Right renal pelvis (tissue), 4 donors: ENCODE measurements at regions not wholly inside any gene's neighbourhood (a gene's known extent, or its start where the extent isn't known, plus 50 kb on each side); places are given as distances from the start of the nearest gene placed in this dataset.

Source experiments
- DNase-seq, 4 donors: peaks; one replicate each; pipeline ENCODE4 v3.0.0-alpha.2; 2013; ENCODE audit warnings: low read depth in 4 of 4, low spot score in 3 of 4, missing footprints in 1 of 4

DNA sequence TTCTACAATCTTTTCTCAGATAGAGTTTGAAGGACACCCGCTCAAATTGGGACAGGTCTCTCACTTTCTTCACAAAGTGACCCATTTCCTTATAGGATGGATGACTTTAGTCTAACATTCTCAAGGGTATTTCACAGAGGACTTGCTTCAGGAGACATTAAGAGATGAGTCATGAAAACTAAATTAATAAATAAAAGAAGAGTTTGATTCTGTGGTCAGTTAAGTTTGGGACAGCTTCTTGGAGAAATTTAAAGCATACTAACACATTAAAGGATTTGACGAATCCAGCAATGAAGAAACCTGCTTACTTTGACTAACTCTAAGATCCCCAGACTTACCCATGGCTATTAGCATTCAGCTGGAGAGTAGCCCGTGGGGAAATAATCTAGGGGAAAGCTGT, 95.6 kb upstream of the RAB3GAP2 start:
- DNase-seq = no peak

DNA sequence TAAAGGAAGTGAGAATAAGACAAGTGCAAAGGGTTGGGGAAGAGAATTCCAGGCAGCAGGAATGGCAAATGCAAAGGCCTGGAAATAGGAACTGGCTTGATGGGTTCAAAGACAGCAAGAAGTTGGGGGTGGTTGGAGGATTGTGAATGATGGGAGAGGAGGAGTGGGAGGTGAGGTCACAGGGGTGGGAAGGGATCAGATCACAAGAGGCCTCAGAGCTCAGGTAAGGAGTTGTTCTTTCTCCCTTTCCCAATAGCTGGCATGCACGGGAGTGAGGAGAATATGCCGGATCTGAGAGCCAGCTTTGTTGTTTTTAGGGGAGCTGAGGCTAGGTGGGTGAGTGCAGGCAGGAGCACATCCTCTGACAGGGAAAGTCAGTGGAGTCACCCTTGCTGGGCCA, 94.0 kb upstream of the RAB3GAP2 start:
- no peak for DNase-seq

DNA sequence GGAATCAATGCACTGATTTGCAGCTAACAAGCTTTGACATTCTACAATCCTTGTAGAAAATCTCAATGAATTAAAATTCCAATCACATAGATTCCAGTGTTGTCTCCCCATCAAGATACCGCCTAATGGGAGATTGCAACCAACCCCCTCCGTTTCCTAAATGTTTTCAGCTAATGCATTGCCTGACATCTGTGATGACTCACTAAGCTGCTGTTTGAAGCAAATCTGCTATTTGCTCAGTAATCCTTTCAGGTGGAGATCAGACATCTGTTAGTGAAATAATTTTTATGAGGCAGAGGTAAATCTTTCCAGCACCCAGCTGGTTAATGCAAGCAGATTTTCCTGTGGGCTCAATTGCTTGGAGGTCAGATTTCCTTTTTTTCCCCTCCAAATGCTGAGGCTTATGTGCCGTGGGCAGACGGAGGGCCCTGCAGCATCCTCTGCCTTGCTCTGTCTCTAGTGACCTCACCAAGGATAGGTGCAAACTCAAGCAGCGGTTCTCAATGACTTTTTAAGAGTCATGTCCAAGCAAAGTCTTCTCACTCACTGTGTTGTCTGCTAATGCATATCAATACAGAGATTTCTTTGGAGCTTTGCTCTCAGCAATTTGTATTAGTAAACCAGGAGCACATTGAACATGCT, 91.1 kb upstream of the RAB3GAP2 start:
- DNase-seq = no peak

DNA sequence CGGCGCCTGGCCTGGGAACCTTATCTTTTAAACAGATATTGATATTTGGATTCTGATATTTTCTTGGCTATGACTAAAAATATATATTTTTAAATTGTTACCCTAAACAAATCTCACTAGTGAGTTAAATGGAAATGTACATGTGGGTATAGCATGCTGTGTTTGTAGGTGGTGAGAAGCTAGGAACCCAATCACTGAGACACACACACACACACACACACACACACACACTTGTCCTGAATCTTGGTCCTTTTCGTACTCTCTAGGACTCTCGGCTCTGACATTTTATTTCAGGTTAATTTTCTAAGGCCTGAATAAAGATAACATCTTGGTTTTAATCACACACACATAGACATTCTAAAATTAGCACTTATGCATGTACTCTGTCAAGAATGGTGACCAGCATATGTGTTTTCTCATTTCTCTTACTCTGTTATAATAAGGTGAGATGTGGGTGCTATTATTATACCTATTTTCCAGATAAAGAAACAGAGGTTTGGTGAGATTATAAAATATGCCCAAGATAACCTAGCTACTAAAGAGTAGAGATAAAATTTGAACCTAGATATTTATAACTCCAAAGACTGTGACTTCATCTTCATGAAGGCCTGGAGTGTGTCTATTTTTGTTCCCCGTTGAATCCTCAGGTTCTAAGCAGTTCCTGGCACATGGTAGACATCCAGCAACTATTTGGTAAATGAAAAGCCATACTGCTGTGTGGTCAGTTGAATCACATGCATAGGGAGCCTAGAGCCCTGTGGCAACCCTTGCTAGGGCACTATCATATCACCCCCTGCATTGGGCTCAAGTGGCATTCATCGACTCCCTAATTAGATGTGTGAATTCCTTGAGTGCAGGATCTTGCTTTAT, 85.0 kb upstream of the RAB3GAP2 start:
- DNase-seq = no peak

DNA sequence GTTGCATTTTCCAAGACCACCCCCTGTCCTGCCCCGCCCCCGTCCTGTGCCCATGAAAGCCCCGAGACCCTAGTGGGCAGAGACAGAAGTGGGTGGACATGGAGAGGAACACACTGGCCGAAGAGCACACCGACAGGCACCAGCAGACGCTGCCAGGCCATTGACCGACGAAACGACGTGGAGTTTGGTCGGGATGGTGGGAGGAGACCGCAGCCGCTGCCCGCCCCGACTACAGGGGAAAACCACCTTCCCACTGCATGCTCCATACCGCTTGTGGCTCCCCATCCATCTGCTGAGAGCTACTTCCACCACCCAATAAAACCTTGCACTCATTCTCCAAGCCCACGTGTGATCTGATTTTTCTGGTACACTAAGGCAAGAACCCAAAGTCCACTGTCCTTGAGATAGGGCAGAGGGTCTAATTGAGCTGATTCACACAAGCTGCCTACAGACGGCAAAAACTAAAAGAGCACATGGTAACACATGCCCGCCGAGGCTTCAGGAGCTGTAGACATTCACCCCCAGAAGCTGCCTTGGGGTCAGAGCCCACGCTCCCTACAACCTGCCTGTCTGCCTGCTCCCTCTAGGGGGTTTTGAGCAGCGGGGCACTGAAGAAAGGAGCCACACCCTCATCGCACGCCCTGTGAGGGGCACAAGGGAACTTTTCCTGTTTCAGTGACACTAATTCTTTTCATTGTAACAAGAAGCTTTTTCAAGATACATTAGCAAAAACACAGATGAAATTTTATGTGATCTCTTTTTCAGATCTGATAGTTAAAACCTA, 81.2 kb upstream of the RAB3GAP2 start:
- DNase-seq = no peak

DNA sequence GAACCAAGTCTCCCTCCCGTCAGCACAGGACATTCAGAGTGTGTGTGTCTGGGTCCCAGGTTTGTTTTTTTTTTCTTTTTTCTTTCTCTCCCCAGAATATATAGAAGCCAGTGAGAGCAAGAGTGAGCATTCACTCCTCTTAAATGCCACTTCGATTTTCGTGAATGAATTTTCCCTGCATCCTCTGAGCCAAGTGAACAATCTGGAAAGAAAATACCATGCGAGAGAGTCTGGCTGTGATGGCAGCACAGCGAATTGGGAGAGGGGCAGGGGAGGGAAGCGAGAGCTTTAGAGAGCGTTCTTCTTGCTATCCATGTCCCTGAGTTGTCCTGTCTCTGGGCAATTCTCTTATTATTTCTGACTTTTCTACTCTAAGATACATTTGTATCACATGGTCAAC, 76.0 kb upstream of the RAB3GAP2 start:
- DNase-seq = no peak

DNA sequence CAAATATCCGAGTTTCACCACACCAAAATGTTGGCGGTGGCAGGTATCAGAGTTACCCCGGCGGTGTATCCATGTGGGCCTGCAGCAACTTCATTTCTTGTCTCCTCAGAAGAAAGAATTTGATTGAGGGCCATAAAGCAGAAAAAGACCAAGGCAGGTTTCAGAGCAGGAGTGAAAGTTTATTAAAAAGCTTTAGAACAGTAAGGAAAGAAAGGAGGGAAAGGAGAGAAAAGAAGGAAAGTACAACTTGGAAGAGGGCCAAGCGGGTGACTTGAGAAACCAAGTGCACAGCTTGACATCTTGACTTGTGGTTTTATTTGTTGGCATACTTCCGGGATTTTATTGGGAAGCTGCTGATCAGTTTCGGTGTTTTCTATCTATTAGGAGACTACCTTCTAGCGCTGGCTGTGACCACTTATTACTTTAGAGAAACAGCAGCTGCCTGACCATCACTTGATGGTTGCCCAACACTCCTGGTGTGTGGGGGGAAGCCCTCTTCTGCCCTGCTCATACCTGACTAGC, 75.5 kb upstream of the RAB3GAP2 start:
- no peak for DNase-seq

DNA sequence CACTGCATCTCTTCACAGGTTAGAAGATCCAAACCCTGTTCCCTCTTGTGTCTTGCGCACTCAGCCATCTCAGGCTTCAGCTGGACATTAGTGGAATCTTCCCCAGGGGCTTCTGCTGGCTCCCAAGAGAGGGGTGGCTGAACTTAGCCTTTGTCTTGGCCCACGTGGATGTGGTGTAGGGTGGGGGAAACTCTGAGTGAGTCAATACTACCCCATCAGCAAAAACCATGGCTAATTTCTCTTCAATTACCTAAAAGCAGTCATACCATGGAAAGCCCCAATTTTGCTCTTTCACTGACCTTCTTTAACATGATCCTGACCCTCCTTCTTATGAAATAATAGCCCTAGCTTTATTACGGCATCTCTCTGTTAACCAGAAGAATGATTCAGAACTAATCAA, 72.5 kb upstream of the RAB3GAP2 start:
- no peak for DNase-seq

DNA sequence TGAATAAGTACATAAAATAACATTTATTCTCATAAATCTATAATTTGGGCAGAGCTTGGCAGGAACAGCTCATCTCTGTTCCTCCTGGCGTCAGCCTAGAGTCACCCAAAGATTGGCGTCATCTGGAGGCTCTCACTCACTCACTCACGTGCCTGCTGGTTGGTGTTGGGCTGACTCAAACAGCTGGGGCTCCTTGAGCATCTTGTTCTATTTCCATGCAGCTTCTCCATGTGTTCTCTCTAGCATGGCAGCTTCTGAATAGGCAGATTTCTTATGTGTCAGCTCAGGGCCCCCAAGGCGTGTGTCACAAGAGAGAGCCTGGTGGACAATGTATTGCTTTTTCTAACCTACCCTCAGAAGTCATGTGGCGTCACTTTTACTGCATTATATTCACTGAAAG, 70.6 kb upstream of the RAB3GAP2 start:
- no peak for DNase-seq

DNA sequence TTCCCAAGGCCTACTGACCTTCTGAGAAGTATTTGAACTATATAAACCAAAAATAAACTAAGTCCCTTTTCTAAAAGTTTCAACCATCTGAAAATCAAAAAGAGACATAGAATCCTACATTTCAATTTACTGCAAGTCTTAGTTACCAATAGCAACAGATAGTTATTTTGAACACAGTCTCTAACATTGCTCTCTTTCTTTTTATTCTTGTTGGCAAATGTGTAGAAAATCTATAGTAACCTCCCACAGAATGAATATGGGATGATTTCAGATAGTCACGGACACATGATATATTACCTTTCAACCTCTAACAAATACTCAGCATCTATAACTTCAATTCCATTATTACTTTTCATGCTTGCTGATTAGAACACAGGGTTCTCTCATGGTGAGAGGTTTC, 68.9 kb upstream of the RAB3GAP2 start:
- DNase-seq = no peak

DNA sequence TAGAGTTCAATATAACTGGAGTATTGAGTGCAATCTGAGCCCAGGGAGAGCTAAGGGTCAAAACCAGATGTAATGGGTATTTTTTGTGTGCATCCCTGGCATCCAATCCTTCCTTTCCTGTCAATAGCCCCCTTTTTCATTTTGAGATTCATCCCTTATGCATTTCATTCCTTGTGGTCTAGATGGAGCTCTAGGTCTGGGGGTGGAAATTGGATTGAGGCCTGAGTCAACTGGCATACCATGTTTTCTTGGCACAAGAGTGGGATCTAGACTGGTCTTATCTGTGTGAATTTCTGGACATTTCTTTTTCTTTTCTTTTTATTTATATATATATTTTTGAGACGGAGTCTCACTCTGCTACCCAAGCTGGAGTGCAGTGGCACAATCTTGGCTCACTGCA, 67.3 kb upstream of the RAB3GAP2 start:
- no peak for DNase-seq

DNA sequence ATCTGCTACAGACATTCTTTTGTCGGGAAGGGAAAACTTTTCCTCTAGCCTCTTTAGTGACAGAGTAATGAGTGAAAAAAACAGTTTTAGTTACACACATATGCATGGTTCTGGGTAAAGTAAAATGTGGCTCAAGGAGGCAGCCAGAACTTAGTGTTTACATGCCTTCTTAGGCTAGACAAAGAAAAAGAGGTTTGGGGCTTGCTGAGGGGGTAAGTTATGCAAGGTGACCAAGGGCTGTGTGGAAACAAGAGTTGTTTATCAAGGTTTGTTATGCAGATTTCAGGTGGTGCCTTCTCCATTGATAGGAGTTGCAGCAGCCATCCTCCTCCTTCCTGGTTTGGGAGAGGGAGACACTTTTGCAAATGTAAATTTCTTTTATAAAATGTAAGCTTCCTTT, 66.5 kb upstream of the RAB3GAP2 start:
- no peak for DNase-seq

DNA sequence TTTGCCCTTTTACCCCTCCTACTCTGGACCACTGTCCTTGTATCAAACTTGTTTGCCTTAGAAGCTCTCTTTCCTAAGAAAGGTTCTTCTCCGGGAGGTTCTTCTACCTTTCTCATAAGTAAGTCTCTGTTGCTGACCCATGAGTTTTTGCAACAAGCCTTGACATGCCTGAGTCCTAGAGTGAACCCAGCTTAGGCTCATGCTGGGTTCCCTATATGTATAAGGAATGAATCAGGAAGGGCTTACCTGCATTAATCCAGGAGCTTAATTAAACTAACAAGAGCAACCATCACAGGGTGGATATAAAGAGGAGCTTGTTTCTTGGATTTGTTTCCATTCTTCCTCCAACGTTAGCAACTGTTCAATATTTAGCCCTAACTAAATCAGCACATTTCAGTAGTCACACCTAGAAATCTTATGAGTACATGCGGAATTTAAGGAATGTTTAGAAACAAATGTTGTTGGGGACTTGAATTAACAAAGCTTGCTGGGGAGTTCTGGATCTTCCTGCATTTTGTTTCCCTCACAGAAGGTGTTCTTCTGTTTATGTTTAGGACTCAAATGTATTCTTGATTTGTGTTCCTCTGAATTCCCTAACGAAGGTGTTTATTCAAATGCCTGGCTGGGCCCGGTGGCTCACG, 64.3 kb upstream of the RAB3GAP2 start:
- DNase-seq = no peak

DNA sequence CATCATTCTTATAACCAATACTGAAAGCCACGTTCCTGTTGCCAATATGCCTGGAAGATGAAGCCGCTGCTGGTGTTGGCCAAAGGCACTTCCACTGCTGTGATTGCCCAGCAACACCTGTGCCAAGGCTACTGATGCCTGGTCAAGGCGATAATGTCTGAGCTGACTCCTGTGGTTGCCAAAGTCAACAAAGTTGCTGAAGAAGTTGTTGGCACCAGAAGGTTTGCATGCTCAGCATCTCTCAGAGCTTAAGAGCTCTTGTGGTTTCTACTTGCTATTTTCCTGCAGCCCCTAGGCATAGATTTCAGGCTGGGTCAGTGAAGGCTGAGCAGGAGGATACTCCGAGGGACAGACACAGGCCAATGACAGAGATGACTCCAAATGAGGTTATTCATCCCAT, 63.4 kb upstream of the RAB3GAP2 start:
- DNase-seq = no peak

DNA sequence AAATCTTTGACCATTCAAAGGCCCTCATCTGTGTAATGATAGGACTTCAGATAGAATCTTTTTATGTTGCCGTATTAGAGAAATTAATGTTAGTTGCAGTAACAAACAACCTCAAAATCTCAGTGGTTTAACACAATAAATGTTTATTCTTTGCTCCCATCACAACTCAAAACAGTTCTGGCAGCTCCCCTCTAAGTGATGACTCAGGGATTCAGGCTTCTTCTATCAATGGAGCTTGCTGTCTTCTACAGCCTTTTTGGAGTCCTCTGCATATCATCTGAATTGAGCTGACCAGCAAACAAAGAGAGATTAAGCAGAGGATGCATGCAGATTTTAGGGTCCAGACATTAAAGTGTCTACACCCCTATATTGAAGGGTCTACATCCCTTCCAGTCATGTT, 59.1 kb upstream of the RAB3GAP2 start:
- DNase-seq = no peak

DNA sequence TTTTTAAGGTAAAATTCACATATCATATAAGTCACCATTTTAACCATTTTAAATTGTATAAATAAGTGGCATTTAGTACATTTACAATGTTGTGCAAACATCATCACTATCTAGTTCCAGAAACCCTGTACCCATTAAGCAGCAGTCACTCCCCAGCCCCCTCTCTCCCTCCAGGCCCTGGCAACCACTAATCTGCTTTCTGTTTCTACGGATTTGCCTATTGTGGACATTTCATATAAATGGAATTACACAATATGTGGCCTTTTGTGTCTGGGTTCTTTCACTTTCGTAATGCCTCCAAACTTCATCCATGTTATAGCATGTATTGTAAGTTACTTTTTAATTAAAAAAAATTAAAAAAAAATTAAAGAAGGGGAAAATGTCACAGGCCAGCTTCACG, 58.0 kb upstream of the RAB3GAP2 start:
- no peak for DNase-seq

DNA sequence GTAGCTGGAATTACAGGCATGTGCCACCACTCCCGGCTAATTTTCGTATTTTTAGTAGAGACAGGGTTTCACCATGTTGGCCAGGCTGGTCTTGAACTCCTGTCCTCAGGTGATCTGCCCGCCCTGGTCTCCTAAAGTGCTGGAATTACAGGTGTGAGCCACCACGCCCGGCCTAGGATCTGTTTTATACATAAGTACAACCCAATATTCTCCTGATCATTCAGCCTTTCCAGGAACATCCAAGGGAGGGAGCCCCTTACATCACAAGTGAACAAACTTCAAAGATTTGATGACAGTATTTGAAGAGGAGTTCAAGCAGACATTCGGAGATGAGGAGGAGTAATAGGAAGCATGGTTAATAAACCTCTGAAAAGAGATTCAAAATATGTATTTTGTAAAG, 54.9 kb upstream of the RAB3GAP2 start:
- DNase-seq = no peak

DNA sequence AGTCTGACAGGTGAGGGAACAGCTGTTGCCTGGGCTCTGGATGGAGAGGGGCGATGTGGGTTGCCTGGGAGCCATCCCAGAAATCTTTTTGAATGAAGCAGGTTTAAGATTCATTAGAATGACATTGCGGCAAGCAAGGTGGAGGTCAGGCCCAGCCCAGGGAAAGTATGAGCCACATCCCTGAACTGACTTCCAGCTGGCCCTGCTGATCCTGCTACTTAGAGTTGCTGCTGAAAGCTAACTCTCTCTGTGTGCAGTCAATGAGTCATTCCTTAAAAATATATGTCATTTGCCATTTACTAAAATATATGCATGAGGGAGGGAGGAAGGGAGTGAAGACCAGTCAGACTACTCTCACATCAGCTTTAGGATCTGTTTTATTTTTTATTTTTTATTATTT, 54.3 kb upstream of the RAB3GAP2 start:
- DNase-seq = no peak

DNA sequence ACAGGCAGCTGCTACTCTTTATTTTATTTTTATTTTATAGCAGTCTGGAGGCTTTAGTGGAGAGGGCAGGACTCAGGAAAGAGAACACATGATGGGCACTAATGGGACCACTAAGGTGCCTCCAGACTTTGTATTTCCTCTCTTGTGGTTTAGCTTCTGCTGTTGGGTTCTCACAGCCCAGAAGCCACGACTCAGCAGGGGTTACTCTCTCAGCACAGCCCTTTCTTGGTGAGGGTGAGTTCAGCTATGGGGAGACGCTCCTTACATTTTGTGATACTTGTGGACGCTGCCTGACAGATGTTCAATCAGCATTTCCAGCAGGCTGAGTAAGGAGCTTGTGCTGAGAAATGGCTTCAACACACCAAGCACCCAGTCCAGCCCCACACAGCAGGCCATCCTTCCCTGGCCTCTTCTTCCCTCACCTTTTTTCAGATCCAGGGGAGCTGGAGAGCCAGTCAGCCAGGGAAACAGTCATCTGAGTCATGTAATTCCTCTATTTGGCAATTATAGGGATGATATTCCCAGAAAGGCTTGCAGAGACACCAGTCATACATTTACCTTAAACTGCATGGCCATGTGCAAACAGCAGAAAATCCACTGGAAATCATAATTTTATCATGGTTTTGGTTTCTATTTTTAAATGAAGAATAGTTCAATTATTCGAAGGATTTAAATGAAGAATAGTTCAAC, 53.2 kb upstream of the RAB3GAP2 start:
- no peak for DNase-seq

DNA sequence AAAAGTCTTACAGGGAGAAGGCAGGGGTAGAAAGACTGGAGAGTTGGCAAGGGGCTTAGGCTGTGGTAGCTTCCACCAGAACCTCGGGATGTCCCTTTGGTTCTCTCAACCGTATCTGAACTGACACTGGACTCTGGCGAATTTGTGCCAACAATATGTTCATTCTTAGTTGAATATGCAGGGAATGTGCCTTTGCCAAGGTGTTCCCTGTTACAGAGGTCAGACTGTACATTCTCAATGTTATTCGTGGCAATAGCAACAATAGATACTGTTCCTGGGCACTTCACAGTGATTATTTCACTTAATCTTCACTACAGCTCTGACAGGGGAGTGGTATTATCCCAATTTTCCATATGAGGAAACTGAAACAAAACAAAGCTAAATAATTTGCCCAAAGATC, 51.5 kb upstream of the RAB3GAP2 start:
- DNase-seq = no peak
